SJSA1 (cell line): ENCODE measurements at regions not wholly inside any gene's neighbourhood (a gene's known extent, or its start where the extent isn't known, plus 50 kb on each side); places are given as distances from the start of the nearest gene placed in this dataset.

Source experiments
- DNase-seq, 2 experiments: peaks; one replicate each; pipeline ENCODE4 v3.0.0-alpha.2; 2015 to 2020; ENCODE audit warnings: low spot score in 2 of 2, low read depth in 1 of 2
- H3K27ac ChIP-seq: fragments of 250-450 bp; sonication (Bioruptor Pico); 2 replicates; pipeline ENCODE4 v1.5.1; 2020; ENCODE audit warnings: mild to moderate bottlenecking, moderate library complexity
- H3K27me3 ChIP-seq: fragments of 250-450 bp; sonication (Bioruptor Pico); replicated peaks from 2 replicates; pipeline ENCODE4 v1.5.1; 2020; ENCODE audit warnings: mild to moderate bottlenecking, moderate library complexity
- H3K36me3 ChIP-seq: fragments of 250-450 bp; sonication (Bioruptor Pico); 2 replicates; pipeline ENCODE4 v1.5.1; 2020; ENCODE audit warnings: mild to moderate bottlenecking
- H3K4me1 ChIP-seq: fragments of 250-450 bp; sonication (Bioruptor Pico); replicated peaks from 2 replicates; pipeline ENCODE4 v1.6.1; 2021; ENCODE audit warnings: mild to moderate bottlenecking
- H3K4me3 ChIP-seq: fragments of 250-450 bp; sonication (Bioruptor Pico); 2 replicates; pipeline ENCODE4 v1.5.1; 2020; ENCODE audit warnings: mild to moderate bottlenecking
- H3K9me3 ChIP-seq: fragments of 250-450 bp; sonication (Bioruptor Pico); replicated peaks from 2 replicates; pipeline ENCODE4 v1.5.1; 2020; ENCODE audit warnings: mild to moderate bottlenecking

GRCh38 chr14:45705940-45706534, 453.0 kb upstream of the MIS18BP1 start:
- no peaks in the 10 kb centered on the region for H3K36me3 ChIP-seq
- no peak overlapping the region for H3K4me3 ChIP-seq
- H3K4me1 ChIP-seq: no peaks in the 10 kb centered on the region
- no peak overlapping the region for H3K27ac ChIP-seq
- H3K27me3 ChIP-seq: no peaks in the 10 kb centered on the region
- DNase-seq: no peak
- no peaks in the 10 kb centered on the region for H3K9me3 ChIP-seq

DNA sequence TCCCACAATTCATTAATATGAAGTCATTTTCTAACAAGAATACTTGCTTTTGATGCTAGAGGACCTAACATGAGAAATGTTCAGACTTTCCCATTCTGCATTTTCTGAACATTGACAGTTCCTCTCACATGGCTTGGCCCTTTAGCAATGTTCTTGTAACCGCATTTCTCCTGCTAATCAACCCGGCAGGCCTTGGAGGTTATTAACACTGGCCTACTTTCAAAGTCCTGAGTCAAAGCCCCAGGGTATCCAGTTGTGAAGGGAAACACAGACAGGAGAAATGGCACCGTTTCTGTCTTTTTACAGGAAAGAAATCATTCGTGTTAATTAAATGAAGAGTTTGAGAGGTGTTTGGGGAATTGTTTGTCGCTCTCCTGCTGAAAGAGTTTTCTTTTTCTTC, 446.5 kb upstream of the MIS18BP1 start:
- Histone ChIP-seq H3K27ac (no peak overlapping the region), H3K9me3 (no peaks in the 10 kb centered on the region), H3K27me3 (no peaks in the 10 kb centered on the region), H3K4me3 (no peak overlapping the region), H3K4me1 (peaks cover 12% of the 10 kb centered on the region), H3K36me3 (no peaks in the 10 kb centered on the region)
- no peak for DNase-seq

DNA sequence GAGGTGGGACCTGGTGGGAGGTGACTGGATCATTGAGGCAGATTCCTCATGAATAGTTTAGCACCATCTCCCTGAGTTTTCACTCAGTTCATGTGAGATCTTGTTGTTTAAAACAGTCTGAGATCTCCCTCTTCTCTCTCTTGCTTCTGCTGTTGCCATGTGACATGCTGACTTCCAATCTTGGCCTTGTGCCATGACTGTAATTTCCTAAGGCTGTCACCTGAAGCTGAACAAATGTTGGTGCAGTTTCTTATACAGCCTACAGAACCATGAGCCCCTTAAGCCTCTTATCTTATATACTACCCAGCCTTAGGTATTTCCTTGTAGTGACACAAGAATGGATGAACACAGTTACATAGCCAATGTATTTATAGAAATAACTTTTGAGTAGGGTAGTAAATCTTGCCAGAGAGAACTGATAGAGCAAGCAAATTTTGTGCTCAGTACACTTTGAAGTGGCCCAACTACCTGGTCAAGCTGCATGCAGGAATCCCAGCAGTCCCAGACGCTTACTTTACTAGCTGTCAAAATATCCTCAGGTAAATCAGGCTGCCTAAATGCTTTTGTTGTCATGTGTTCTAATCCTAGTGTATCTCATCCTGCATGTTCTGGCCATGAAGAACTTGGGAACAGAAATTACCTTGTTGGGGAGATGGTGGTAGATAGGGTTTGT, 445.6 kb upstream of the MIS18BP1 start:
- no peaks in the 10 kb centered on the region for H3K36me3 ChIP-seq
- peaks cover 12% of the 10 kb centered on the region for H3K4me1 ChIP-seq
- H3K27ac ChIP-seq: no peak overlapping the region
- DNase-seq: no peak
- H3K9me3 ChIP-seq: no peaks in the 10 kb centered on the region
- H3K4me3 ChIP-seq: no peak overlapping the region
- H3K27me3 ChIP-seq: no peaks in the 10 kb centered on the region

GRCh38 chr14:45686771-45687170, 433.8 kb upstream of the MIS18BP1 start:
- Histone ChIP-seq H3K27ac (no peak overlapping the region), H3K27me3 (no peaks in the 10 kb centered on the region; the same call in 1 of the 2 replicates), H3K4me3 (no peak overlapping the region), H3K36me3 (no peaks in the 10 kb centered on the region), H3K4me1 (no peaks in the 10 kb centered on the region; the same call in 1 of the 2 replicates), H3K9me3 (no peaks in the 10 kb centered on the region)
- no peak for DNase-seq

DNA sequence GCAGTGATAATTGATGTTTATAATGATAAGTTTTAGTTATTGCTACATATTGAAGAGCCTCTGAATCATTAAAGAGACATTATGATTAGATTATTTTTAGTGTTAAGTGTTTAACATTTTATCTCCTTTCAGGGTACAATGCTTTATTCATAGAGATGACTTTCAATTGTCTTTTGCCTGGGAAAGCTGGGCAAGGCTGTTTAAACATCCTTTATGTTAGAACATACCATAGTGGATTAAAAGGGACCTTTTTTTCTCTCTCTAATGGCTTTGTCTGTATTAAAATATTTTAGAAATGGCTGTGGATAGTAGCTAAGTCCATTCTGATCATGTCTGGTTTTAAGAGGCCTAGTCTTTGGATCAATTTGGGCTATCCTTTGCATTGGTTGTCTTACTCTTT, 427.5 kb upstream of the MIS18BP1 start:
- Histone ChIP-seq H3K36me3 (no peaks in the 10 kb centered on the region), H3K4me1 (peaks cover 24% of the 10 kb centered on the region), H3K9me3 (no peaks in the 10 kb centered on the region), H3K4me3 (no peak overlapping the region), H3K27me3 (no peaks in the 10 kb centered on the region), H3K27ac (peak overlapping the region; percentile 64)
- DNase-seq: peak in 1 of 2 experiments; percentile 36

- Histone ChIP-seq H3K4me1 (peaks cover 24% of the 10 kb centered on the region), H3K9me3 (no peaks in the 10 kb centered on the region), H3K27ac (peak overlapping the region; percentile 64), H3K27me3 (no peaks in the 10 kb centered on the region), H3K4me3 (no peak overlapping the region), H3K36me3 (no peaks in the 10 kb centered on the region)
- DNase-seq: peak; percentile 40 to 83
Observed at GRCh38 chr14:45679853-45680252, 426.9 kb upstream of the MIS18BP1 start.

DNA sequence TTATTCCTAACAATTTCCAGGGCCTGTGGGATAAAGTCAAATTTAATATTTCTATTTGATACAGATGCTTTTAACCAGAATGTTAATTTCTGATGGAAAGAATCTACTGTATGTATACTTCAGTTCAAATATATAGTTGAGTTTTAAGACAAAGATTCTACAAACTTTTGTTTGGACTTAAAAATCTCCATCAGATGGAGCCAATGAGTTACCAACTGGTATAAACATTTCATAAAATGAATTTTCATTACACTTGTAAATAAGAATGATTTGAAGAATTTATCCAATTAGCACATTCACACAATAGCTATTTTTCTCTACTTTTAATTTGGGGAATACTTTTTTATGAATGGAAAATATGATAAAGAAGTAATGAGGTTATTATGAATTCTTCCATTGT, 425.2 kb upstream of the MIS18BP1 start:
- no peak for DNase-seq
- Histone ChIP-seq H3K27me3 (no peaks in the 10 kb centered on the region), H3K4me1 (peaks cover 24% of the 10 kb centered on the region), H3K9me3 (no peaks in the 10 kb centered on the region), H3K27ac (no peak overlapping the region), H3K36me3 (no peaks in the 10 kb centered on the region), H3K4me3 (no peak overlapping the region)

DNA sequence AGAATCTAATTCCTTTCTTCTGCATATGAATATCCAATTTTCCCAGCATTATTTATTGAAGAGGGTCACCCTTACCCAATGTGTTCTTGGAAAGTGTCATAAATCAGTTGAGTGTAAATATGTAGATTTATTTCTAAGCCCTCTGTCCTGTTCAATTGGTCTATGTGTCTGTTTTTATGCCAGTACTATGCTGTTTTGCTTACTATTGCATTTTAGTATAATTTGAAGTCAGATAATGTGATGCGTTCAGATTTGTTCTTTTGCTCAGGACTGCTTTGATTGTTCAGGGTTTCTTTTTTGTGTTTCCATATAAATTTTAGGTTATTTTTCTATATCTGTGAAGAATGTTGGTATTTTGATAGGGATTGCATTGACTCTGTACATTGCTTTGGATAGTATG, 420.4 kb upstream of the MIS18BP1 start:
- no peaks in the 10 kb centered on the region for H3K27me3 ChIP-seq
- DNase-seq: no peak
- no peaks in the 10 kb centered on the region for H3K9me3 ChIP-seq
- H3K4me1 ChIP-seq: no peaks in the 10 kb centered on the region
- no peak overlapping the region for H3K4me3 ChIP-seq
- H3K36me3 ChIP-seq: no peaks in the 10 kb centered on the region
- no peak overlapping the region for H3K27ac ChIP-seq

DNA sequence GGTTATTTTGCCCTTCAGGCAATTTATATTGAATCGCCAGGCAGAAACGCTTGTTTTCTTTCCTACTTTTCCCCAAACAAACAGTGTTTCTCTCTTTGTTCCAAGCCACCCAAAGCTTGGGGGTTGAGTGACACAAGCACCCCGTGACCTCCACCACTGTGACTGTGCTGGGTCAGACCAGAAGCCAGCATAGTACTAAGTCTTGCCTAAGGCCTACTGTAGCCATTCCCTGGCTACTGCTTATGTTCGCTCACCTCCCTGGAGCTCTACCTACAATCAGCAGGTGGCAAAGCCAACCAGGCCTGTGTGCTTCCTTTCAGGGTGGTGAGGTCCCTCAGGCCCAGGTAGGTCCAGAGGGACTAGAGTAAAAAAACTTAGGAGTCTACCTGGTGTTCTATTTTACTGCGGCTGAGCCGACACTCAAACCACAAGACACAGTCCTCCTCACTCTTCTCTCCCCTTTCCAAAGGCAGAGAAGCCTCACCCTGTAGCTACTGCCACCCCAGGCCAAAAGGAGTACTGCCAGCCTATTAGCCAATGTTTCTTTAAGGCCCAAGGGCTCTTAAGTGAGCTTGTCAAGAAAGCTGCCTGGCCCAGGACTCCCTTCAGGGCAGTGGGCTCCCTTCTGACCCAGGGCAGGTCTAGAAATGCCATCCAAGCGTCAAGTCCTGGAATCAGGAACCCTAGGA, 411.8 kb upstream of the MIS18BP1 start:
- no peaks in the 10 kb centered on the region for H3K9me3 ChIP-seq
- no peak overlapping the region for H3K27ac ChIP-seq
- H3K27me3 ChIP-seq: no peaks in the 10 kb centered on the region
- H3K4me3 ChIP-seq: no peak overlapping the region
- H3K36me3 ChIP-seq: no peaks in the 10 kb centered on the region
- no peaks in the 10 kb centered on the region for H3K4me1 ChIP-seq
- DNase-seq: no peak

DNA sequence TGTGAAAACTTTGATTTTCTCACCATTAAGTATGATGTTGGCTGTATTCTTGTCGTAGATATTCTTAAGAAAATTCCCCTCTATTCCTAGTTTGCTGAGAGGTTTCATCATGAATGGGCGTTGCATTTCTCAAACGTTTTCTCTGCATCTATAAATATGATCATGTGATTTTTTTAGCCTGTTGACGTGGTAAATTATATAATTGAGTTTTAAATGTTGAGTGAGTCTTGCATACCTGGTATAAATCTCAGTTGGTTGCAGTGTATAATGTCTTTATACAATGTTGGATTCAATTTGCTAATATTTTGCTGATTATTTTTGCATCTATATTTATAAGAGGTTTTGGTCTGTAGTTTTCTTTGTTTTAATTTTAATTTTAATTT, 405.9 kb upstream of the MIS18BP1 start:
- H3K27ac ChIP-seq: no peak overlapping the region

GRCh38 chr14:45658226-45658916, 405.4 kb upstream of the MIS18BP1 start:
- no peak for DNase-seq
- no peak overlapping the region for H3K27ac ChIP-seq
- H3K9me3 ChIP-seq: no peaks in the 10 kb centered on the region
- no peaks in the 10 kb centered on the region for H3K27me3 ChIP-seq
- H3K4me1 ChIP-seq: no peaks in the 10 kb centered on the region
- H3K36me3 ChIP-seq: no peaks in the 10 kb centered on the region
- no peak overlapping the region for H3K4me3 ChIP-seq

More for the DNA sequence above, 405.9 kb upstream of the MIS18BP1 start:
- Histone ChIP-seq H3K4me1 (no peaks in the 10 kb centered on the region), H3K27me3 (no peaks in the 10 kb centered on the region), H3K4me3 (no peak overlapping the region), H3K9me3 (no peaks in the 10 kb centered on the region), H3K36me3 (no peaks in the 10 kb centered on the region)
- no peak for DNase-seq

DNA sequence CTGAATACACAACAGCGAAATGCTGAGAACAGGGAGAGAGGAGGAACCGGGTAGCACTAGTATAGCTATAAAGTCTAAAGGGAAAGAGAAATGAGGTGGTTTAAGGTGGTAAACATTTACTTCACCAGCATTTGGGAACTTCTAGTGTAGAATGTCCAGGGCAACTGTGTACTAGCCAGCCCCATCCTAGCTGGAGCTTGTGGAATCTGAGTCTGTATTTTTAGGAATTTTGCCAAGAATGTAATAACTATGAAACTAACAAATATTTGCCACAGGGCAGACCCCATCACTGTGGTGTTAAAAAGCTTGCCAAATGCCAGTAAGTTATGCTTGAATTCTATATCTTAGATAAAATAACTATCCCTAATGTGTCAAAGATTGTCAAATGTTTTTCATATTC, 398.9 kb upstream of the MIS18BP1 start:
- Histone ChIP-seq H3K4me1 (no peaks in the 10 kb centered on the region), H3K27ac (no peak overlapping the region), H3K27me3 (no peaks in the 10 kb centered on the region), H3K36me3 (no peaks in the 10 kb centered on the region), H3K9me3 (no peaks in the 10 kb centered on the region), H3K4me3 (no peak overlapping the region)
- peak in 1 of 2 experiments; percentile 5 for DNase-seq

DNA sequence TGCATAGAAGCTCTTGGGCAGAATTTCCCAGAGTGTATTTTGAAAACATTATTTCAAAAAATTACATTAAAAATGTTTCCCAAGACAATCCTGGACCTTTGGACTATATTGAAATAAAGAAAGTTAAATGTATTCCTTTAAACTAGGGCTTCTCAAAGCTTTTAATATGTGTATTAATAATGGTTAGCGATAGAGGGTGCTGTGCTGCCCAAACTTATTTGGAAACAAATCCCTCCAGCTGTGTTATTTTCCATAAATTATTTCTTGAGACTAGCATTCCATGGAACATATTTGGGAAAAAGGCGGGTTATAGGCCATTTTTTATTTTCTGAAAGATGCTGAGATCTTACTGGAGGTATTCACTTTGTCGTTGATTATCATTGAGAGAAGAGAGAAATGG, 397.8 kb upstream of the MIS18BP1 start:
- Histone ChIP-seq H3K9me3 (no peaks in the 10 kb centered on the region), H3K4me1 (no peaks in the 10 kb centered on the region), H3K27me3 (no peaks in the 10 kb centered on the region), H3K27ac (no peak overlapping the region), H3K36me3 (no peaks in the 10 kb centered on the region), H3K4me3 (no peak overlapping the region)
- DNase-seq: no peak

DNA sequence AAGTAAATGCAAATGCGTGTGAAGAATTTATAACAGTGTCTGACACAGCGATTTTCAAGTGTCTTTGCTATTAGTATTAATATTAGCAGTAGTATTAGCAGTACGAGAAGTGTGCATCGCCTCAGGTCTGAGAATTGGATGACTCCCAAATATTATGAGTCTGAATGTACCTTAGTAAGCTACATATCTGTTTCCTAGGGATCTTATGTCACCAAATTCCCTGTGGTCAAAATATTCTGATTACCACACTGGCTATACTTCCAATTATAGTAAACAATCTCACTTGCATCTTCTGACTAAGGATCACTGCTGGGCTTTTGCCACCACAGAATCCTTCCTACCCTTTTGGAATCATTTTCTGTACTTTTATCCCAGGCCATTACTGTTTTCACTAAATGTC, 396.0 kb upstream of the MIS18BP1 start:
- DNase-seq: no peak
- H3K4me1 ChIP-seq: no peaks in the 10 kb centered on the region
- H3K36me3 ChIP-seq: no peaks in the 10 kb centered on the region
- no peaks in the 10 kb centered on the region for H3K9me3 ChIP-seq
- no peaks in the 10 kb centered on the region for H3K27me3 ChIP-seq
- no peak overlapping the region for H3K4me3 ChIP-seq
- no peak overlapping the region for H3K27ac ChIP-seq
